OCI-LY1 (cell line): ENCODE measurements at regions not wholly inside any gene's neighbourhood (a gene's known extent, or its start where the extent isn't known, plus 50 kb on each side); places are given as distances from the start of the nearest gene placed in this dataset.

Experiments used
- CTCF ChIP-seq: fragments of 200-600 bp; sonication (generic), shearing (Covaris generic); IDR thresholded peaks from 2 replicates; pipeline ENCODE4 v1.5.1; 2017; ENCODE audit warnings: mild to moderate bottlenecking, antibody characterized with exemption, low read length, moderate library complexity, mixed read lengths
- EZH2 ChIP-seq: fragments of 200-600 bp; sonication (generic), shearing (Covaris generic); IDR thresholded peaks from 2 replicates; pipeline ENCODE4 v1.8.0; 2017; ENCODE audit warnings: borderline replicate concordance, mixed run types, mild to moderate bottlenecking, antibody characterized with exemption, low read length, moderate library complexity, mixed read lengths

- TF ChIP-seq CTCF = no peak
- TF ChIP-seq EZH2 = no peak
These were observed 488.1 kb downstream of the NR4A2 start for GRCh38 chr2:155844461-155844860.
